ENCODE measurements at regions not wholly inside any gene's neighbourhood (a gene's known extent, or its start where the extent isn't known, plus 50 kb on each side); places are given as distances from the start of the nearest gene placed in this dataset.

GRCh38 chr5:41625571-41625970 lies 115.2 kb upstream of the PLCXD3 start:
- H3K36me3 ChIP-seq = no peaks in the 10 kb centered on the region
- H3K9me3 ChIP-seq (ENCODE audit: low read depth) = no peaks in the 10 kb centered on the region
- H3F3A ChIP-seq (ENCODE audit: low read depth) = no peaks in the 10 kb centered on the region
- no peak for DNase-seq (ENCODE audit: low spot score)
- H3K27ac Mint-ChIP-seq = no peak overlapping the region
- H3K9me3 Mint-ChIP-seq = no peaks in the 10 kb centered on the region
- H4K20me1 ChIP-seq (ENCODE audit: low read depth) = no peaks in the 10 kb centered on the region
- H3K4me1 Mint-ChIP-seq = no peaks in the 10 kb centered on the region
- no peak overlapping the region for H3K4me2 ChIP-seq
- H3K79me2 ChIP-seq (ENCODE audit: low read depth) = no peaks in the 10 kb centered on the region
- H2AFZ ChIP-seq (replicated peaks) = peak overlapping the region; percentile 29
- H3K27me3 ChIP-seq = no peaks in the 10 kb centered on the region
- no peaks in the 10 kb centered on the region for H3K27me3 Mint-ChIP-seq (ENCODE audit: insufficient read depth, low read depth)
- no peaks in the 10 kb centered on the region for H3K4me1 ChIP-seq
- no peak overlapping the region for H3K4me3 Mint-ChIP-seq
- no peak overlapping the region for H3K4me3 ChIP-seq
- no peaks in the 10 kb centered on the region for H3K36me3 Mint-ChIP-seq
- no peak for TF ChIP-seq CTCF (IDR thresholded peaks at IDR 0.05)
- no peak for TF ChIP-seq EZH2phosphoT487 (IDR thresholded peaks at IDR 0.05)
- TF ChIP-seq EZH2 (IDR thresholded peaks at IDR 0.05) = no peak
- H3K9ac ChIP-seq = no peak overlapping the region
- no peak overlapping the region for H3K27ac ChIP-seq

GRCh38 chr5:41621420-41621819 lies 111.0 kb upstream of the PLCXD3 start:
- no peaks in the 10 kb centered on the region for H3F3A ChIP-seq (ENCODE audit: low read depth)
- no peak for DNase-seq (ENCODE audit: low spot score)
- H3K4me3 Mint-ChIP-seq = no peak overlapping the region

GRCh38 chr5:41617843-41618515 lies 107.6 kb upstream of the PLCXD3 start:
- H3K9ac ChIP-seq = no peak overlapping the region
- H3F3A ChIP-seq (ENCODE audit: low read depth) = no peaks in the 10 kb centered on the region
- no peak overlapping the region for H3K27ac ChIP-seq
- no peaks in the 10 kb centered on the region for H4K20me1 ChIP-seq (ENCODE audit: low read depth)
- no peaks in the 10 kb centered on the region for H3K9me3 ChIP-seq (ENCODE audit: low read depth)
- no peaks in the 10 kb centered on the region for H3K36me3 Mint-ChIP-seq
- no peak overlapping the region for H3K4me3 ChIP-seq
- H3K4me3 Mint-ChIP-seq = no peak overlapping the region
- no peak for DNase-seq (ENCODE audit: low spot score)
- H3K79me2 ChIP-seq (ENCODE audit: low read depth) = no peaks in the 10 kb centered on the region
- no peaks in the 10 kb centered on the region for H3K4me1 Mint-ChIP-seq
- H3K27me3 Mint-ChIP-seq (ENCODE audit: insufficient read depth, low read depth) = no peaks in the 10 kb centered on the region
- H3K36me3 ChIP-seq = no peaks in the 10 kb centered on the region
- no peak overlapping the region for H2AFZ ChIP-seq (replicated peaks)
- H3K4me2 ChIP-seq = no peak overlapping the region
- no peak for TF ChIP-seq EZH2phosphoT487 (IDR thresholded peaks at IDR 0.05)
- no peak for TF ChIP-seq CTCF (IDR thresholded peaks at IDR 0.05)
- no peak for TF ChIP-seq EZH2 (IDR thresholded peaks at IDR 0.05)
- no peak overlapping the region for H3K27ac Mint-ChIP-seq
- H3K9me3 Mint-ChIP-seq = no peaks in the 10 kb centered on the region
- no peaks in the 10 kb centered on the region for H3K27me3 ChIP-seq
- no peaks in the 10 kb centered on the region for H3K4me1 ChIP-seq

More at GRCh38 chr5:41621420-41621819, 111.0 kb upstream of the PLCXD3 start:
- Mint-ChIP-seq H3K27ac (no peak overlapping the region), H3K36me3 (no peaks in the 10 kb centered on the region), H3K9me3 (no peaks in the 10 kb centered on the region), H3K27me3 (ENCODE audit: insufficient read depth, low read depth) (no peaks in the 10 kb centered on the region), H3K4me1 (no peaks in the 10 kb centered on the region)
- H3K79me2 ChIP-seq (ENCODE audit: low read depth) = no peaks in the 10 kb centered on the region
- TF ChIP-seq EZH2phosphoT487 (IDR thresholded peaks at IDR 0.05) = no peak
- H3K36me3 ChIP-seq = no peaks in the 10 kb centered on the region
- no peak overlapping the region for H3K27ac ChIP-seq
- H3K4me3 ChIP-seq = no peak overlapping the region
- no peaks in the 10 kb centered on the region for H3K4me1 ChIP-seq
- no peaks in the 10 kb centered on the region for H3K27me3 ChIP-seq
- H4K20me1 ChIP-seq (ENCODE audit: low read depth) = no peaks in the 10 kb centered on the region
- no peak overlapping the region for H3K4me2 ChIP-seq
- no peak overlapping the region for H2AFZ ChIP-seq (replicated peaks)
- no peaks in the 10 kb centered on the region for H3K9me3 ChIP-seq (ENCODE audit: low read depth)
- H3K9ac ChIP-seq = no peak overlapping the region

- no peak overlapping the region for H3K4me2 ChIP-seq
- peaks cover 2% of the 10 kb centered on the region for H3K4me1 Mint-ChIP-seq
- no peak for TF ChIP-seq EZH2 (IDR thresholded peaks at IDR 0.05)
- no peak for TF ChIP-seq EZH2phosphoT487 (IDR thresholded peaks at IDR 0.05)
- TF ChIP-seq CTCF (IDR thresholded peaks at IDR 0.05) = no peak
Observed at GRCh38 chr5:41610386-41610785, 100.0 kb upstream of the PLCXD3 start.

More at GRCh38 chr5:41610386-41610785, 100.0 kb upstream of the PLCXD3 start:
- Histone ChIP-seq H3K4me1 (no peaks in the 10 kb centered on the region), H3K9ac (no peak overlapping the region), H3K4me3 (no peak overlapping the region), H3K36me3 (no peaks in the 10 kb centered on the region), H4K20me1 (ENCODE audit: low read depth) (no peaks in the 10 kb centered on the region), H3F3A (ENCODE audit: low read depth) (no peaks in the 10 kb centered on the region), H2AFZ (replicated peaks) (no peak overlapping the region), H3K27ac (no peak overlapping the region), H3K27me3 (no peaks in the 10 kb centered on the region), H3K9me3 (ENCODE audit: low read depth) (no peaks in the 10 kb centered on the region), H3K79me2 (ENCODE audit: low read depth) (no peaks in the 10 kb centered on the region)
- Mint-ChIP-seq H3K27me3 (ENCODE audit: insufficient read depth, low read depth) (no peaks in the 10 kb centered on the region), H3K36me3 (no peaks in the 10 kb centered on the region), H3K9me3 (peaks cover 4% of the 10 kb centered on the region), H3K27ac (no peak overlapping the region), H3K4me3 (no peak overlapping the region)
- no peak for DNase-seq (ENCODE audit: low spot score)

All from neural progenitor cell (in vitro differentiated cells).